HEK293 (cell line): ENCODE measurements at regions not wholly inside any gene's neighbourhood (a gene's known extent, or its start where the extent isn't known, plus 50 kb on each side); places are given as distances from the start of the nearest gene placed in this dataset.

Experiments
- CTCF ChIA-PET: fragments of 350-600 bp; formaldehyde crosslinking; extraction: SDS; loops from one replicate; lab custom pipeline; 2021; ENCODE audit warnings: antibody characterized with exemption; lab: Yijun Ruan, JAX
- POLR2A ChIA-PET: fragments of 300-600 bp; formaldehyde crosslinking; extraction: SDS; loops from one replicate; lab custom pipeline; 2020; ENCODE audit warnings: antibody characterized with exemption, inconsistent platforms; lab: Yijun Ruan, JAX
- H3K27ac ChIP-seq: fragments of 200-500 bp; sonication (Bioruptor generic); 2 replicates; pipeline ENCODE4 v1.5.1; 2014; ENCODE audit warnings: low read depth, low read length, control low read depth, inconsistent platforms; ENCODE audit errors: extremely low read depth
- H3K36me3 ChIP-seq, 2 experiments: fragments of 200-500 bp in 1 of 2; sonication (Bioruptor generic) in 1 of 2; 1 replicate in 1 of 2; 2 replicates in 1 of 2; pipeline ENCODE4 v1.5.1; 2014 to 2017; ENCODE audit warnings: inconsistent platforms in 2 of 2, low read length in 2 of 2; ENCODE audit not compliant: control insufficient read depth in 2 of 2, insufficient read depth in 1 of 2
- H3K4me1 ChIP-seq: fragments of 200-500 bp; sonication (Bioruptor generic); 2 replicates; pipeline ENCODE4 v1.5.1; 2014; ENCODE audit warnings: mild to moderate bottlenecking, low read length, inconsistent platforms; ENCODE audit not compliant: control insufficient read depth, insufficient read depth
- H3K4me3 ChIP-seq: 2 replicates; pipeline ENCODE4 v1.5.1; 2011; ENCODE audit warnings: low read depth, mild to moderate bottlenecking, control low read depth, low read length, moderate library complexity
- H3K9me3 ChIP-seq: fragments of 200-500 bp; sonication (Bioruptor generic); 2 replicates; pipeline ENCODE4 v1.5.1; 2014; ENCODE audit warnings: low read depth, low read length, inconsistent platforms; ENCODE audit not compliant: control insufficient read depth, insufficient read depth
- BCL11B ChIP-seq: fragments of 450-650 bp; formaldehyde crosslinking; IDR thresholded peaks from 2 replicates; pipeline ENCODE4 v1.5.1; 2016; ENCODE audit warnings: low read depth, missing biosample characterization, missing genetic modification characterization
- EGR2 ChIP-seq: fragments of 450-650 bp; formaldehyde crosslinking; IDR thresholded peaks from 2 replicates; pipeline ENCODE4 v1.5.1; 2016; ENCODE audit warnings: low read depth, missing biosample characterization, missing genetic modification characterization
- ZBTB17 ChIP-seq: fragments of 450-650 bp; formaldehyde crosslinking; IDR thresholded peaks from 2 replicates; pipeline ENCODE4 v1.5.1; 2016; ENCODE audit warnings: missing biosample characterization, missing genetic modification characterization
- ZBTB8A ChIP-seq: fragments of 450-650 bp; formaldehyde crosslinking; IDR thresholded peaks from 2 replicates; pipeline ENCODE4 v1.5.1; 2016; ENCODE audit warnings: missing biosample characterization, missing genetic modification characterization
- ZNF157 ChIP-seq: fragments of 450-650 bp; formaldehyde crosslinking; IDR thresholded peaks from 2 replicates; pipeline ENCODE4 v1.5.1; 2016; ENCODE audit warnings: missing biosample characterization, missing genetic modification characterization
- ZNF23 ChIP-seq: fragments of 450-650 bp; formaldehyde crosslinking; IDR thresholded peaks from 2 replicates; pipeline ENCODE4 v1.5.1; 2016; ENCODE audit warnings: missing biosample characterization, missing genetic modification characterization, borderline replicate concordance
- ZNF324 ChIP-seq: fragments of 450-650 bp; formaldehyde crosslinking; IDR thresholded peaks from 2 replicates; pipeline ENCODE4 v1.5.1; 2016; ENCODE audit warnings: missing biosample characterization, missing genetic modification characterization
- ZNF423 ChIP-seq: fragments of 450-650 bp; formaldehyde crosslinking; IDR thresholded peaks from 2 replicates; pipeline ENCODE4 v1.5.1; 2016; ENCODE audit warnings: missing biosample characterization, missing genetic modification characterization
- ZNF426 ChIP-seq: fragments of 450-650 bp; formaldehyde crosslinking; IDR thresholded peaks from 2 replicates; pipeline ENCODE4 v1.5.1; 2017; ENCODE audit warnings: missing biosample characterization, missing genetic modification characterization, mild to moderate bottlenecking, inconsistent platforms, moderate library complexity
- ZNF501 ChIP-seq: fragments of 450-650 bp; formaldehyde crosslinking; IDR thresholded peaks from 2 replicates; pipeline ENCODE4 v1.5.1; 2016; ENCODE audit warnings: missing biosample characterization, missing genetic modification characterization
- ZNF623 ChIP-seq: fragments of 450-650 bp; formaldehyde crosslinking; IDR thresholded peaks from 2 replicates; pipeline ENCODE4 v1.5.1; 2016; ENCODE audit warnings: missing biosample characterization, missing genetic modification characterization
- ZNF624 ChIP-seq: fragments of 450-650 bp; formaldehyde crosslinking; IDR thresholded peaks from 2 replicates; pipeline ENCODE4 v1.5.1; 2017; ENCODE audit warnings: missing biosample characterization, missing genetic modification characterization
- ZNF629 ChIP-seq: fragments of 450-650 bp; formaldehyde crosslinking; IDR thresholded peaks from 2 replicates; pipeline ENCODE4 v1.5.1; 2017; ENCODE audit warnings: missing biosample characterization, missing genetic modification characterization
- ZNF785 ChIP-seq: fragments of 450-650 bp; formaldehyde crosslinking; IDR thresholded peaks from 2 replicates; pipeline ENCODE4 v1.5.1; 2016; ENCODE audit warnings: missing biosample characterization, missing genetic modification characterization
- ZSCAN30 ChIP-seq: fragments of 450-650 bp; IDR thresholded peaks from 2 replicates; pipeline ENCODE4 v1.5.1; 2018; ENCODE audit warnings: missing biosample characterization, mild to moderate bottlenecking, missing genetic modification characterization, moderate library complexity
- TF ChIP-seq, protein P1 (sequence below): fragments of 450-650 bp; formaldehyde crosslinking; IDR thresholded peaks from 2 replicates; pipeline ENCODE4; 2016; ENCODE audit warnings: missing biosample characterization, missing genetic modification characterization
- TF ChIP-seq, protein P2 (sequence below): fragments of 450-650 bp; formaldehyde crosslinking; IDR thresholded peaks from 2 replicates; pipeline ENCODE4 v1.5.1; 2016; ENCODE audit warnings: missing biosample characterization, missing genetic modification characterization
- TF ChIP-seq, protein P3 (sequence below): fragments of 450-650 bp; formaldehyde crosslinking; IDR thresholded peaks from 2 replicates; pipeline ENCODE4 v1.5.1; 2016; ENCODE audit warnings: missing biosample characterization, missing genetic modification characterization
- TF ChIP-seq, protein P4 (sequence below): fragments of 450-650 bp; formaldehyde crosslinking; IDR thresholded peaks from 2 replicates; pipeline ENCODE4 v1.5.1; 2016; ENCODE audit warnings: missing biosample characterization, missing genetic modification characterization
- TF ChIP-seq, protein P5 (sequence below): fragments of 450-650 bp; formaldehyde crosslinking; IDR thresholded peaks from 2 replicates; pipeline ENCODE4 v1.5.1; 2017; ENCODE audit warnings: missing biosample characterization, missing genetic modification characterization
- TF ChIP-seq, protein P6 (sequence below): fragments of 450-650 bp; formaldehyde crosslinking; IDR thresholded peaks from 2 replicates; pipeline ENCODE4 v1.5.1; 2016; ENCODE audit warnings: missing biosample characterization, missing genetic modification characterization, borderline replicate concordance

DNA sequence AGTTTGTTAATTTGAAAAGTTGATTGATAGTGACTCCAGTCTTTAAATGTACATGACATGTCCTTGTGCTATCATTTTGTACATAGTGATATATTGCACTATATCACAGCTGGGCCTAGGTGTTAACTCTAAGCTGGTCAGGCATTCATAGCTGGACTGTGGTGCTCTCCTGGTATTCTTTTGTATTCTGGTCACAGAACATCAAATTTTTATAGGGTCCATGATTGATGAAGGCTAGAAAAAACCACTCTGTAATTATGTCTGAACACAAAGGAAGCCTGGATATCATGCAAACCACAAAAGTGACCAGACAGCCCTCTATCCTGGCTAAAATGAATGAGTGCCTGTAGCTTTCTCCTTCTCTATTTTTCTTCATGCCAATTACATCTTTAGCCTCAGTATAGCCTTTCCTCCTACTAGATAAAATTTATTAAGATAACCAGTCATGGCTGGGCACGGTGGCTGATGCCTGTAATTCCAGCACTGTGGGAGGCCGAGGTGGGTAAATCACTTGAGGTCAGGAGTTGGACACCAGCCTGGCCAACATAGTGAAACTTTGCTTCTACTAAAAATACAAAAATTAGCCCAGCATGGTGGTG, 134.9 kb upstream of the B3GALT2 start:
- CTCF ChIA-PET = no interaction called here
- Histone ChIP-seq H3K36me3 (no peaks in the 10 kb centered on the region), H3K9me3 (no peaks in the 10 kb centered on the region), H3K4me1 (no peaks in the 10 kb centered on the region), H3K4me3 (no peak overlapping the region), H3K27ac (no peak overlapping the region)
- TF ChIP-seq ZBTB8A (tag by site-specific recombination) (no peak), ZNF157 (tag by site-specific recombination) (no peak), ZNF624 (no peak), ZNF426 (tag by site-specific recombination) (no peak)
- POLR2A ChIA-PET = no interaction called here

DNA sequence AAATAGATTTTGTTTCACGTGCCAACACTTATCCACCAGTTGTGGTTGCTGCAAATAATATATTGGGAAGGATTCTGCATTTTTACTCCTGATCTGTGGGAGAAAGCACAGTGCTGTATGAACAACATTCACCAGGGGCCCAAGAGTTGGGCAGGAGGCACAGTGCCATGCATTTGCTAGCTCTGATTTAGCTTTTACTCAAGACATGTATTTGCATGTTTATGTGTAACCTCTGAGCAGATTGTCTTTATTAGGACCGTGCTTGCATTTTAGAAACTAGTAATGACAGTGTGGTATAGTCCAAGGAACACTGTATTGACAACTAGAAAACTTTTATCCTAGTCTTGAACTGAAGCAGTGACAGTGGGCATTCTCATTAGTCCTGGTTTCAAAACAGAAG, 133.9 kb upstream of the B3GALT2 start:
- no peak overlapping the region for H3K4me3 ChIP-seq
- H3K9me3 ChIP-seq = no peaks in the 10 kb centered on the region
- TF ChIP-seq, protein P1, sequence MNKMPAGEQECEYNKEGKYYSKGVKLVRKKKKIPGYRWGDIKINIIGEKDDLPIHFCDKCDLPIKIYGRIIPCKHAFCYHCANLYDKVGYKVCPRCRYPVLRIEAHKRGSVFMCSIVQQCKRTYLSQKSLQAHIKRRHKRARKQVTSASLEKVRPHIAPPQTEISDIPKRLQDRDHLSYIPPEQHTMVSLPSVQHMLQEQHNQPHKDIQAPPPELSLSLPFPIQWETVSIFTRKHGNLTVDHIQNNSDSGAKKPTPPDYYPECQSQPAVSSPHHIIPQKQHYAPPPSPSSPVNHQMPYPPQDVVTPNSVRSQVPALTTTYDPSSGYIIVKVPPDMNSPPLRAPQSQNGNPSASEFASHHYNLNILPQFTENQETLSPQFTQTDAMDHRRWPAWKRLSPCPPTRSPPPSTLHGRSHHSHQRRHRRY (tag by site-specific recombination) = no peak
- TF ChIP-seq ZNF623 (tag by site-specific recombination) (no peak), ZNF423 (no peak), EGR2 (no peak), ZNF324 (tag by site-specific recombination) (no peak), BCL11B (no peak), ZNF23 (no peak), ZNF501 (tag by site-specific recombination) (no peak), ZSCAN30 (tag by site-specific recombination) (no peak), ZNF785 (tag by site-specific recombination) (no peak), ZNF629 (tag by site-specific recombination) (no peak), ZBTB17 (tag by site-specific recombination) (no peak)
- TF ChIP-seq, protein P2, sequence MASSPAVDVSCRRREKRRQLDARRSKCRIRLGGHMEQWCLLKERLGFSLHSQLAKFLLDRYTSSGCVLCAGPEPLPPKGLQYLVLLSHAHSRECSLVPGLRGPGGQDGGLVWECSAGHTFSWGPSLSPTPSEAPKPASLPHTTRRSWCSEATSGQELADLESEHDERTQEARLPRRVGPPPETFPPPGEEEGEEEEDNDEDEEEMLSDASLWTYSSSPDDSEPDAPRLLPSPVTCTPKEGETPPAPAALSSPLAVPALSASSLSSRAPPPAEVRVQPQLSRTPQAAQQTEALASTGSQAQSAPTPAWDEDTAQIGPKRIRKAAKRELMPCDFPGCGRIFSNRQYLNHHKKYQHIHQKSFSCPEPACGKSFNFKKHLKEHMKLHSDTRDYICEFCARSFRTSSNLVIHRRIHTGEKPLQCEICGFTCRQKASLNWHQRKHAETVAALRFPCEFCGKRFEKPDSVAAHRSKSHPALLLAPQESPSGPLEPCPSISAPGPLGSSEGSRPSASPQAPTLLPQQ (tag by site-specific recombination) = no peak
- TF ChIP-seq, protein P3, sequence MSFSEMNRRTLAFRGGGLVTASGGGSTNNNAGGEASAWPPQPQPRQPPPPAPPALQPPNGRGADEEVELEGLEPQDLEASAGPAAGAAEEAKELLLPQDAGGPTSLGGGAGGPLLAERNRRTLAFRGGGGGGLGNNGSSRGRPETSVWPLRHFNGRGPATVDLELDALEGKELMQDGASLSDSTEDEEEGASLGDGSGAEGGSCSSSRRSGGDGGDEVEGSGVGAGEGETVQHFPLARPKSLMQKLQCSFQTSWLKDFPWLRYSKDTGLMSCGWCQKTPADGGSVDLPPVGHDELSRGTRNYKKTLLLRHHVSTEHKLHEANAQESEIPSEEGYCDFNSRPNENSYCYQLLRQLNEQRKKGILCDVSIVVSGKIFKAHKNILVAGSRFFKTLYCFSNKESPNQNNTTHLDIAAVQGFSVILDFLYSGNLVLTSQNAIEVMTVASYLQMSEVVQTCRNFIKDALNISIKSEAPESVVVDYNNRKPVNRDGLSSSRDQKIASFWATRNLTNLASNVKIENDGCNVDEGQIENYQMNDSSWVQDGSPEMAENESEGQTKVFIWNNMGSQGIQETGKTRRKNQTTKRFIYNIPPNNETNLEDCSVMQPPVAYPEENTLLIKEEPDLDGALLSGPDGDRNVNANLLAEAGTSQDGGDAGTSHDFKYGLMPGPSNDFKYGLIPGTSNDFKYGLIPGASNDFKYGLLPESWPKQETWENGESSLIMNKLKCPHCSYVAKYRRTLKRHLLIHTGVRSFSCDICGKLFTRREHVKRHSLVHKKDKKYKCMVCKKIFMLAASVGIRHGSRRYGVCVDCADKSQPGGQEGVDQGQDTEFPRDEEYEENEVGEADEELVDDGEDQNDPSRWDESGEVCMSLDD (tag by site-specific recombination) = no peak
- TF ChIP-seq, protein P4, sequence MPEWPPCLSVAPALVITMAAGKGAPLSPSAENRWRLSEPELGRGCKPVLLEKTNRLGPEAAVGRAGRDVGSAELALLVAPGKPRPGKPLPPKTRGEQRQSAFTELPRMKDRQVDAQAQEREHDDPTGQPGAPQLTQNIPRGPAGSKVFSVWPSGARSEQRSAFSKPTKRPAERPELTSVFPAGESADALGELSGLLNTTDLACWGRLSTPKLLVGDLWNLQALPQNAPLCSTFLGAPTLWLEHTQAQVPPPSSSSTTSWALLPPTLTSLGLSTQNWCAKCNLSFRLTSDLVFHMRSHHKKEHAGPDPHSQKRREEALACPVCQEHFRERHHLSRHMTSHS (tag by site-specific recombination) = no peak
- TF ChIP-seq, protein P5, sequence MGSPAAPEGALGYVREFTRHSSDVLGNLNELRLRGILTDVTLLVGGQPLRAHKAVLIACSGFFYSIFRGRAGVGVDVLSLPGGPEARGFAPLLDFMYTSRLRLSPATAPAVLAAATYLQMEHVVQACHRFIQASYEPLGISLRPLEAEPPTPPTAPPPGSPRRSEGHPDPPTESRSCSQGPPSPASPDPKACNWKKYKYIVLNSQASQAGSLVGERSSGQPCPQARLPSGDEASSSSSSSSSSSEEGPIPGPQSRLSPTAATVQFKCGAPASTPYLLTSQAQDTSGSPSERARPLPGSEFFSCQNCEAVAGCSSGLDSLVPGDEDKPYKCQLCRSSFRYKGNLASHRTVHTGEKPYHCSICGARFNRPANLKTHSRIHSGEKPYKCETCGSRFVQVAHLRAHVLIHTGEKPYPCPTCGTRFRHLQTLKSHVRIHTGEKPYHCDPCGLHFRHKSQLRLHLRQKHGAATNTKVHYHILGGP (tag by site-specific recombination) = no peak
- TF ChIP-seq, protein P6, sequence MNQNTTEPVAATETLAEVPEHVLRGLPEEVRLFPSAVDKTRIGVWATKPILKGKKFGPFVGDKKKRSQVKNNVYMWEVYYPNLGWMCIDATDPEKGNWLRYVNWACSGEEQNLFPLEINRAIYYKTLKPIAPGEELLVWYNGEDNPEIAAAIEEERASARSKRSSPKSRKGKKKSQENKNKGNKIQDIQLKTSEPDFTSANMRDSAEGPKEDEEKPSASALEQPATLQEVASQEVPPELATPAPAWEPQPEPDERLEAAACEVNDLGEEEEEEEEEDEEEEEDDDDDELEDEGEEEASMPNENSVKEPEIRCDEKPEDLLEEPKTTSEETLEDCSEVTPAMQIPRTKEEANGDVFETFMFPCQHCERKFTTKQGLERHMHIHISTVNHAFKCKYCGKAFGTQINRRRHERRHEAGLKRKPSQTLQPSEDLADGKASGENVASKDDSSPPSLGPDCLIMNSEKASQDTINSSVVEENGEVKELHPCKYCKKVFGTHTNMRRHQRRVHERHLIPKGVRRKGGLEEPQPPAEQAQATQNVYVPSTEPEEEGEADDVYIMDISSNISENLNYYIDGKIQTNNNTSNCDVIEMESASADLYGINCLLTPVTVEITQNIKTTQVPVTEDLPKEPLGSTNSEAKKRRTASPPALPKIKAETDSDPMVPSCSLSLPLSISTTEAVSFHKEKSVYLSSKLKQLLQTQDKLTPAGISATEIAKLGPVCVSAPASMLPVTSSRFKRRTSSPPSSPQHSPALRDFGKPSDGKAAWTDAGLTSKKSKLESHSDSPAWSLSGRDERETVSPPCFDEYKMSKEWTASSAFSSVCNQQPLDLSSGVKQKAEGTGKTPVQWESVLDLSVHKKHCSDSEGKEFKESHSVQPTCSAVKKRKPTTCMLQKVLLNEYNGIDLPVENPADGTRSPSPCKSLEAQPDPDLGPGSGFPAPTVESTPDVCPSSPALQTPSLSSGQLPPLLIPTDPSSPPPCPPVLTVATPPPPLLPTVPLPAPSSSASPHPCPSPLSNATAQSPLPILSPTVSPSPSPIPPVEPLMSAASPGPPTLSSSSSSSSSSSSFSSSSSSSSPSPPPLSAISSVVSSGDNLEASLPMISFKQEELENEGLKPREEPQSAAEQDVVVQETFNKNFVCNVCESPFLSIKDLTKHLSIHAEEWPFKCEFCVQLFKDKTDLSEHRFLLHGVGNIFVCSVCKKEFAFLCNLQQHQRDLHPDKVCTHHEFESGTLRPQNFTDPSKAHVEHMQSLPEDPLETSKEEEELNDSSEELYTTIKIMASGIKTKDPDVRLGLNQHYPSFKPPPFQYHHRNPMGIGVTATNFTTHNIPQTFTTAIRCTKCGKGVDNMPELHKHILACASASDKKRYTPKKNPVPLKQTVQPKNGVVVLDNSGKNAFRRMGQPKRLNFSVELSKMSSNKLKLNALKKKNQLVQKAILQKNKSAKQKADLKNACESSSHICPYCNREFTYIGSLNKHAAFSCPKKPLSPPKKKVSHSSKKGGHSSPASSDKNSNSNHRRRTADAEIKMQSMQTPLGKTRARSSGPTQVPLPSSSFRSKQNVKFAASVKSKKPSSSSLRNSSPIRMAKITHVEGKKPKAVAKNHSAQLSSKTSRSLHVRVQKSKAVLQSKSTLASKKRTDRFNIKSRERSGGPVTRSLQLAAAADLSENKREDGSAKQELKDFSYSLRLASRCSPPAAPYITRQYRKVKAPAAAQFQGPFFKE (tag by site-specific recombination) = no peak
- POLR2A ChIA-PET = interaction anchor here (0.6 kb wide), 1 partner anchor 53 kb away, joined by 3 read pairs; no protein-coding TSS in a partner anchor
- H3K36me3 ChIP-seq = no peaks in the 10 kb centered on the region
- CTCF ChIA-PET = interaction anchor here (0.6 kb wide), 1 partner anchor 234 kb away, joined by 3 read pairs; no protein-coding TSS in a partner anchor
- H3K27ac ChIP-seq = no peak overlapping the region
- no peaks in the 10 kb centered on the region for H3K4me1 ChIP-seq
